ENCODE measurements at regions not wholly inside any gene's neighbourhood (a gene's known extent, or its start where the extent isn't known, plus 50 kb on each side); places are given as distances from the start of the nearest gene placed in this dataset.
A peak's percentile ranks its signal among the peaks of the same experiment; 100 is the strongest.
"Not testable (repeated sequence)": the region's sequence is repeated elsewhere in the genome, so short reads cannot be mapped to it uniquely, and the experiment has no call there.

DNA sequence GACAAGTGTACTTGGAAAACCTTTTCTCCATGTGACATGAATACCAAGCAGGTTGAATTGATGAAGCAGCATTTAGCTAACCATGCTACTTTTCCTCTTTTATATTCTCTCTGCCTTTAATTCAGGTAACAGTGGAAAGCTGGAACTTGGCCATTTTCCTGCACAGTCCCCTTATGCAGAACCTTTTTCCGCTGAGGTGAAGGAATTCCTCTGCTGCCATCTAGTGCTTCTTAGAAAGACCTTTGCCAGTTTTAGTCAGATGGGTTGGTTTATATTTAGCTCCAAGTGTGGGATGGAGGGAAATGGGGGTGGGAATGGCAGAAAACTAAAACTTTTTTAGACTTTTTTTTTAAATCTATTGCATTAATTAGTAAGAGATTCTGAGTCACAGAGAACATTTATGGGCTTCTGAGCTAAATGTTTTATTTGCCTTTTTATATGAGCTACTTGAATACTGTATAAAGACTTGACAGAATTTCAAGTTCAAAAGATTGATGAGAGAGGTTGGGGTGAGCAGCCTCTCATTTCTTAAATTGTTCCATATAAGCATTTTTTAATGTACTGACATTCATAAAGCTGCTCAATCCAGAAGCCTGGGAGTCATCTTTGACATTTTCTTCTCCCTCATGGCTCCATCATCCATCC is 153.9 kb upstream of the ZC3H12C start:
- peak; percentile 77 for DNase-seq (ENCODE audit: low spot score)

DNA sequence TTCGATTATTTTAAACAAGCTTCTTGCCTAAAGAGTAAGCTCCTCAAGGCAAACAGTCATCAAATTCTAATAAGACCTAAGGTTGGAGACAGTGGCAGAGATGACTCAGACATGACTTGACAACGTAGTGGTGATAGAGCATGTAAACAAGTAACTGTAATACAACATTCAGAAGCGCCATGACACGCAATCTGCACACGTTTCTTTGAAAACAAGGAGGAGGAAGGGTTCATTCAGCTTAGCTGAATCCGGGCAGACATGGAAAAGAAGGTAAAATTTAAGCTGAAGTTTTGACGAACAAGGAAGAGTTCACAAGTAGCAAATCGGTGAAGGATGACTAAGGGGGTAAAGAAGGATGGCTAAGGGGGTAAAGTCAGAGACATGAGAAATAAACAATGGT is 152.4 kb upstream of the ZC3H12C start:
- DNase-seq (ENCODE audit: low spot score), result no peak

DNA sequence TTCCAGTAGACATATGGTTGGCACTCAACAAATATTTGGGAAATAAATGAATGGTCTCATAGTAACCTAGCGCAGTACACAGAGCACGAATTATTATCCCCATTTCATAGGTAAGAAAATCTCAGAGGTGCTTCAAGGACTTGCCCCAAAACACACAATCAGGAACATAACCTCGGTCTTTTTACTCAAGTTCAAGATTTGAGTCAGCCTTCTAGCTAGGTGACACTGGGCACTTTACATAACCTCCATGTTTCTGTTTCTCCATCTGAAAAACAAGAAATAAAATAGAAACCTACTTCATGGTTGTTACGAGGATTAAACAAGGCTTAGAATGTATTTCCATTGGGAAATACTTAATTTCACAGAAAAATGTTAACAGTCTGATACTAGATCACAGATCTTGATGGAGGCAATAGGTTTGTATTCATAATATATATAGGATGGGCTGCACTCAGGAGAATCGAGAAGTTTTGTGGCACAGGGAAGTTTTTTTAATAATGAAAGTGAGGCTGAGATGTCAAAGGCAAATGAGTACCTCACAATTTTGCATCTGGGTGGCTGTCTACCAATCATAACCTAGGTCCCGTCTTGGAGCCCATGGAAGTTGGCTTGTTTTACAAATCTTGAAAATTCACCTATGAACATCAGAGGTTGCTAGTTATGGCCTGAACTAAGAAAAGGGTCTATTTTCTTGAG is 147.4 kb upstream of the ZC3H12C start:
- no peak for DNase-seq (ENCODE audit: low spot score)

DNA sequence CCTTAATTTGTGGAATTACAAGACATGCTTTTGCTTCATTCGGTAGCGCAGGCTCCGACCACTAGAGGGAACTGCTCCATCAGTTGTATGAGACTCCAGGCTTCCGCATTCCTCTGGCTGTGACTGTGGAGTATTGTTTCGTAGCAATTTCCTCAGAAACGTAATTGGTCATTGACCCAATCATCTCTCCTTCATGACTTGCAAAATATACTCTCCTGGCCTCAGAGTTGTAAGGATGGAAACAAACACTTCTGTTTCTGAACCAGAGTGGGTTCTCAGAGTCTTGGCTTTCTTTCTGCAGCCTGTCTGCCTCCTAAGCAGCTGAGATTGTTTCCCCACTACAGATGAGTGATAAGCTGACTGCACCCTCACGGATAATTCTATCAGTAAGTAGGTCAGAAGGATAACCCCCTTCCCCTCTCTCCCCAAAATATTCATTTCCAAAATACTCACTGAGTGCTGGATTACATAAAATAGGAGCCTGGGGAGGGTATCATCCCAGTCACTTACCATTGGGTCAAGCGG is 146.8 kb upstream of the ZC3H12C start:
- peak; percentile 95 for DNase-seq (ENCODE audit: low spot score)

DNA sequence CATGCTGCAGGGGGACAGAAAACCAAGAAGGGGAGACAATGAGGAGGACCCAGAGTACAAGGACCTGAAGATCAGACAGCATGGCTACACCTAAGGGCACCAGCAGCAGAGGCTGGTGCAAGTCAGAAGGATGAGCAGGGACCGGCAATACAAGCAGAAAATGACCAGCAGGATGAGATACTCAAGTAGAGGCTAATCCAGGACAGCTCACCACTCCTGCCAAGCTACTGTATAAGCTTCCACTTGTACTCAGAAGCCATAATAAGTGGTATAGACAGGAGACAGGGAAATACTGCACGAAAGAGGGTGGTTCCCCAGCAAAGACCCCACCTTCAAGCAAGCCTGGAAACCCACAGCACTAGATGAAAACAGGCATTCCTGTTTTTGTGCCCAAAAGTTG is 138.7 kb upstream of the ZC3H12C start:
- DNase-seq (ENCODE audit: low spot score), result no peak

DNA sequence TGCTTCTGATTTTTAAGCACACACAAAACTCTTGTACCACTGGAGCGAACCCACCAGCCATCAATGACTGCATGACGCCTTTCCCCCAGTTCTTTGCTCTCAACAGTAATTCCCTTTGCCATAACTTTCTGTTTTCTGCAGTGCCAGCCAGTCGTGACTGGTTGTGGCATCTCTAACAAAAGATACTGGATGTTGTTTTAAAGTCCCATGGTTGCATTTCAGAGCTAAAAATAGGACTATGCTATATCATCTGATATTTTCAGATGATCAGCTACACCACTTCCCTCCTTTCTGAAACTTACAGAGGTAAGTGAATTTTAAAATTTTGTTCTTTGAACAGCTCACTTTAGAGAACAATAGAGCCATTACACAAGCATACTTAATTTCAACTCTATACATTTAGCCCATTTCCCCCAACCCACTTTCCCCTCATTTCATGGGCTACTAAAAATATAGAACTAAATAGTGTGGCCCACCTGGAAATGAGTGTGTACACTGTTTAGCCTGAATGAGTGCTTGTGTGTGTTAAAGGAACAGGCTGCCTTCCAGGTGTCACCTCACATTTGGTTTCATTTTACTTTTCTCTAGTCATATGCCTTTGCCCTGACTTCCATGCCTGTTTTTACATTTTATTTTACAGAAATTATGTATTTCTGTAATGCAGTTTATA is 136.9 kb upstream of the ZC3H12C start:
- no peak for DNase-seq (ENCODE audit: low spot score)

DNA sequence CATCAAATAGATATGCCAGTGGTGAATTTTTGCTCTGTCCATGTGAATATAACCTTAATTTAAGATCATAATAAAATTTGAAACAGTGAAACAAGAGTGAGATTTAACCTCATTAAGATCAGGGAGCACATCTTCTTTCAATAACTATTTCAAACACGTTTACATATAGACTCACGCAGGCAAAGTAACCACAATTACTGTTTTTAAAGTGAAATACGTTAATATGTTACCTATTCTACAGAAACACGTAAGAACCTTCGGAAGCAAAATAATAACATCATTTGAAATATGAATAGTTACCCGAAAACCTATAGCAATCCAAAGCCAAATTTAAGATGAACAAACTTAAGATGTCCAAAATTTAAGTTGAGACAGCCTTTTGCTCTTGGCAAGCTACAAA is 136.2 kb upstream of the ZC3H12C start:
- no peak for DNase-seq (ENCODE audit: low spot score)

DNA sequence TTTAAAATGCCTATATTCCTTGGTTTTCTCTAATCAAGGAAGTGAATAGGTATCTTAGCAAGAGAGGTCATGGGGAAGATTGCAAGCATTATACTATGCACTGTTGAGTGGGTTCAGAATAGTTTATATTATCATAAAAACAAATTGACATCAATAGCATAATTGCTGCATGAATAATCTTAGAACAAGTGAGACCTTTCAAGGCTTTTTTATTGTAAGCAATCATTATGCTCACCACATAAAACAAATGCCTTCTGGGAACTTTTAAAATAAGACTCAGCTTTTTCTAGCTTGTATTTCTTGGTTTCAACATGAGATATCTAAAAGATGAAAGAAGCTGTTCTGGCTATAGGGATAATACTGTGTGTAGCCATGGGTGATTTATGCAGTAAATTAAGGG is 135.6 kb upstream of the ZC3H12C start:
- DNase-seq (ENCODE audit: low spot score), result no peak

DNA sequence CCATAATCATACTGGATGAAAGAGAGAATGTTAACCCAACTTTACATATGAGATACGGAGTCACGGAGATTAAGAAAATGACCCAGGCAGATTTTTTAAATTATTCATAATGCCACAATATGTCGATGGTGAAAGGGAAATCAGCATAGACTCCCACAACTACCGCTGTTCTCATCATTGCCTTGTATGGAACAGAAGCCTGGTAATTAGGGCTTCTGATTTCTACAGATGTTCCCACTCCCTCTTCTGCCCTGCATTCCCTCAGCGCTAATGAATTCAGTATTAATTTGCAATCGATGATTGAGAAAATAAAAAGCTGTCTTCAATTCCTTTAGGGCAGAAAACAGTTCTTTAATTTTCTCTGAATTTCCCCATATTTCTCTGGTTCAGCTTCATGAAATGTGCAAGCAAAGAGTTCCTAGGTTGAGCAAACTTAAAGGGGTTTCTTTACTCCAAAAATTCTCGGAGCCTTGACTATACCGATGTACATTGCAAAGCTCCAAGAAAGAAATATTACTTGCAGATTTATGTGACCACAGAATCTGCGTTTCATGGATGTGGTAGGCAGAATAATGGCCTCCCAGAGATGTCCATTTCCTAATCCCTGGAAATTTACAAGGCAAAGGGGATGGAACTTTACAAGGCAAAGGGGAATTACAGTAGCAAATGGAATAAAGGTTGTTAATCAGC is 134.9 kb upstream of the ZC3H12C start:
- DNase-seq (ENCODE audit: low spot score), result no peak

DNA sequence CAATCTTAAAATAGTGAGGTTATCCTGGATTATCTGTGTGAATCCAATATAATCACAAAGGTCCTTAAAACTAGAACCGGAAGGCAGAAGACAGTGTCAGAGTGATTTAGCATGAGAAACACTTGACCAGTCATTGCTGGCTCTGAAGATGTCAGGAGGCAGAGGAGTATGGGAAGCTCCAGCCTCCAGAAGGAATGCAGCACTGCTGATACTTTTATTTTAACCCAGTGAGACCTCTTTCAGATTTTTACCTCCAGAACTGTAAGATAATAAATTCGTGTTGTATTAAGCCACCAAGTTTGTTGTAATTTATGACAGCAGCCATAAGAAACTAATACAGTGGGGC is 134.4 kb upstream of the ZC3H12C start:
- DNase-seq (ENCODE audit: low spot score), result no peak

DNA sequence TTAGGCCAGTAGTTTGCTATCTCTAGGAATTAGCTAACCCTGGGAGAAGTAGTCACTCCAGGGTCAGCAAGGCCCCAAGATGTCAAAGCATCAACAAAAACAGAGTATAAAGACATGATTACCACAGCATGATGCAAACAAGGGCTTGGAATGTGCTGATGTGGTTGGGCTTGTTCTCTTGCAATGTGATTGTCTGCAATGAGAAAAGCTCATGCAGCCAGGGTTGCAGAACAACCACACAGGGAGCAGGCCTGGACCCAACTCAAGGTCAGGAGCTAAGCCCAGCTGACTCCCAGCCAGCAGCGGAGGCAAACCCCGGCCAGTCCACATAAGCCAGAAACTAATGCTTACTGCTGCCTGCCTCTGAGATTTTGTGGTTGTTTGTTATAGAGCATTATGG is 132.4 kb upstream of the ZC3H12C start:
- DNase-seq (ENCODE audit: low spot score), result peak; percentile 63

DNA sequence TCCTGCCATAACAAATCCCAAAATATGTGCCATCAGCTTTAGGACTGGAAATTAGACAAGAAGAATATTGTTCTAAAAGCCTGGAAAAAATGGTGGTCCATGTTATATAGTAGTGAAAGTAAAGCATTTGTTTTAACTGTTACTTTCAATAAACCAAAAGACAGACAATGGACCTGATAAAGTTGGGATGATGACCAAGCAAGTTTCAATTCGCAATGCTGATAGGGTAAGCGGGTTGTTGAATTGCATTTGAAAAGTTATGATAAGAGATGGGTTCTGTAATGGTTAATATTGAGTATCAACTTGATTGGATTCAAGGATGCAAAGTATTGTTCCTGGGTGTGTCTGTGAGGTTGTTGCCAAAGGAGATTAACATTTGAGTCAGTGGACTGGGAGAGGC is 131.9 kb upstream of the ZC3H12C start:
- no peak for DNase-seq (ENCODE audit: low spot score)

DNA sequence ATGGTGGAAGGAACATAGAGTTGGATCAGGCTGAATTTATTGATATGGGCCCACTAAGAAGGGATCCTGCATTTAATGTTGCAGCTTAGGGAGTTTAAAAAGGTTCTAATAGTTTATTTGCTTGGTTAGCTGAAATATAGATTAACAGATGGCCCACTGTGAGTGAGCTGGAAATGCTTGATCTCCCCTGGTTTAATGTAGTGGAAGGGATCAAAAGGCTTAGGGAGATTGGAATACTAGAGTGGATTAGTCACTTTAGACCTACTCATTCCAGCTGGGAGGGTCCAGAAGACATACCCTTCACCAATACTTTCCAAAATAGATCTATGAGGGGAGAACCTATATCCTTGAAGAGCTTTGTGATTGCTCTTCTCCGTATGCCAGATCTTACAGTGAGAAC is 130.1 kb upstream of the ZC3H12C start:
- no peak for DNase-seq (ENCODE audit: low spot score)

DNA sequence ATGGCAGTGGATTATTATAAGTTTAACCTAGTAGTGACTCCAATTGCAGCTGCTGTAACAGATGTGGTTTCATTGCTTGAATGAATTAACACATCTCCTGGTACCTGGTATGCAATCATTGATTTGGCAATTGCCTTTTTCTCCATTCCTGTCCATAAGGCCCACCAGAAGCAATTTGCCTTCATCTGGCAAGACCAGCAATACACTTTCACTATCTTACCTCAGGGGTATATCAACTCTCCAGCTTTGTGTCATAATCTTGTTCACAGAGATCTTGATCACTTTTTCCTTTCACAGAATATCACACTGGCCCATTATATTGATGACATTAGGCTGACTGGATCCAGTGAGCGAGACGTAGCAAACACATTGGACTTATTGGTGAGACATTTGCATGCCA is 128.7 kb upstream of the ZC3H12C start:
- no peak for DNase-seq (ENCODE audit: low spot score)

DNA sequence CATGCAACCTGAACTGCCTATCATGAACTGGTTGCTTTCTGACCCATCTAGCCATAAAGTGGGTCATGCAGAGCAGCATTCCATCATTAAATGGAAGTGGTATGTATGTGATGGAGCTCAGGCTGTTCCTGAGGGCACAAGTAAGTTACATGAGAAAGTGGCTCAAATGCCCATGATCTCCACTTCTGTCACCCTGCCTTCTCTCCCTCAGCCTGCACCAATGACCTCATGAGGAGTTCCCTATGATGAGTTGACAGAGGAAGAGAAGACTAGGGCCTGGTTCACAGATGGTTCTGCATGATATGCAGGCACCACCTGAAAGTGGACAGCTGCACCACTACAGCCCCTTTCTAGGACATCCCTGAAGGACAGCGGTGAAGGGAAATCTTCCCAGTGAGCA is 127.7 kb upstream of the ZC3H12C start:
- DNase-seq (ENCODE audit: low spot score), result not testable (repeated sequence)

DNA sequence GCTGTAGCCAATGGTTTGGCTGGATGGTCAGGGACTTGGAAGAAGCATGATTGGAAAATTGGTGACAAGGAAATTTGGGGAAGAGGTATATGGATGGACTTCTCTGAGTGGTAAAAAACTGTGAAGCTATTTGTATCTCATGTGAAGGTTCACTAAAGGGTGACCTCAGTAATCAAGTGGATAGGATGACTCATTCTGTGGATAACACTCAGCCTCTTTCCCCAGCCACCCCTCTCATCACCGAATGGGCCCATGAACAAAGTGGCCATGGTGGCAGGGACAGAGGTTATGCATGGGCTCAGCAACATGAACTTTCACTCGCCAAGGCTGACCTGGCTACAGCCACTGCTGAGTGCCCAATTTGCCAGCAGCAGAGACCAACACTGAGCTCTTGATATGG is 127.3 kb upstream of the ZC3H12C start:
- not testable (repeated sequence) for DNase-seq (ENCODE audit: low spot score)

DNA sequence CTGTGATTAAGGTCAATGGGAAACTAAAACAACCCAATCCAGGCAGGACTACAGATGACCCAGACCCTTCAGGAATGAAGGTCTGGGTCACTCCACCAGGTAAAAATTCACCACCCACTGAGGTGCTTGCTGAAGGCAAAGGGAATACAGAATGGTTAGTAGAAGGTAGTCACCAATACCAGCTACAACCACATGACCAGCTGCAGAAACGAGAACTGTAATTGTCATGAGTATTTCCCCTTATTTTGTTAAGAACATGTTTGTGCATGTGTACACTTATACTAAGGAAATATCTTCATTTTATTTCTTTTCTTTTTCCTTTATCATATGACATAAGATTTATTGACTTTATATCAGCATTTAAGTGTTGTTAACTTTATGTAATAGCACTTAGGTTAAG is 126.1 kb upstream of the ZC3H12C start:
- not testable (repeated sequence) for DNase-seq (ENCODE audit: low spot score)

DNA sequence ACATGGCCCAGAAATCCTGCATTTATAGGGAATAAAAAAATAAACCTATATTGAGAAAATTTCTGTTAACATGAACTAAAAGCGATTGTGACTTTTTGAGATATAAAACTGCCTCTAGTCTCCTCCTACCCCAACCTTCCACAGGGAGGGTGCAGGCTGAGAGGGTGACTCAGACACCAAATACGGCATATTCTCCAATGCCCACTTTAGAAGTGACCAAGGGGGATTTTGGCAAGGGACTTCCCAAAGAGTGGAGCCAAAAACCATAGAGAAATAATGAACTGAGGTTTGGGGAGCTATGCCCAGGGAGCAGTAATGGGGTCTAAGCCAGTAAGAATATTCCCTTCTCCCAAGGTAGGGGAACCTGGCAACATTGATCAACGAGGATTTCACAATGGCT is 124.9 kb upstream of the ZC3H12C start:
- no peak for DNase-seq (ENCODE audit: low spot score)

DNA sequence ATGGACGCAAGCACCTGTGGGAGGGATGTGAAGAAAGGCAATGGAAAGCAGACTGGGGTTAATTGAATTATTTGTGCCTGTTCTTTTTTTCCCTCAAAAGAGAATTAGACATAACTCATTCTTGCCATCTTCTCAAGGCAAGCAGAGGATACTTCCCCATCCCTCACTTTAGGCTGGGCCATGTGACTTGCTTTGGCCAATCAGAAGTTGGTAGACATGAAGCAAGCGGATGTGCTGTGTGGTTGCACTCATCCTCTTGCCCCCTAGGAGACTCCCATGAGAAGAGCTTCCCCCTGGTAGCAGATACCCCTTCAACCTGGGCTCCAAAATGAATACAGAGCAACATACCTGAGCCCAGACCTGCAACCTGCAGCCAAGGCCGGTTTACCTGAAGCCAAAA is 124.4 kb upstream of the ZC3H12C start:
- no peak for DNase-seq (ENCODE audit: low spot score)

DNA sequence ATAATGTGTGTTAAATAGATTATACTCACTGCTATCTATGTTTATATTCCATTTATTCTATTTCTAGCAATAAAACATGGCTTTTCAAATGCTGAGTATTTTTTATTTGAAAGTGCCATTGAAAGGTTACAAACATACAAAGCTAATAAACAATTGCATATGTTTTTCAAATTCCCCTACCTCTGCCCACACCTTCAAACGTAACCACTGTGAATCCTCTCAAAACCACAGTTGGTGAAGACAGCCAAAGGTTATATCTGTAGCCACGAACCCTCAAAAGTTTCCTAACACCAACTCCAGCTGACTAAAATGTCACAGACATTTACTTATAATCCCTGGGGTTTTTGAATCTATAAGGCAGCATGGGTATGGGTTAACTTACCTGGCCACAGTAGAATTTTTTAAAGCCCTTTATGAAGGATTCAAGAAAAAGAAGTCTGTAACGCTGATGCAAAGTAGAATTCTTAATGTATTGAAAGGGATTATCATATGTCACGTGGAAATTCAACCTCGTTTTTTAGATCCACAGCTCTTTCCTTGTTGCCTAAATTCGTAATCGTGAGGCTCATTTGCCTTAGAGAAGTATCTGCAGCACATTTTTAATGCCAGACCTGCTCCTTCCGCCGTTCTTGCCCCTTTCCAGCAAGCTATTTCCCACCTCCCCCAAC is 122.5 kb upstream of the ZC3H12C start:
- no peak for DNase-seq (ENCODE audit: low spot score)

DNA sequence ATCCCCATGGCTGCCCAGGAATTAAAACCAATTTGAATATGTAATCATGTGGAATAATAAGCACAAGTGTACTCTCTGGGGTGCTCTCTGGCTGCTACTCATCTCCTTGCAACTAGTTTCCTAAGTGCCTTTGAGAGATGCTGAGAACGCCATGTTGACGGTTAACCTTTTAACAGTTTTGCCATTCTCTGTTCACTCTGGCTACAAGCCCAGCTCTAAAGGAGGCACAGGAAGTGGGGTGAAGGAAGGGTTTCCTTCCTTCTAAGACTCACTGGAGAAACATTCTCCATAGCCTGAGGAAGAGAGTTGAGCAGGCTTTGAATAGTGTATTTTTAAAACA is 122.0 kb upstream of the ZC3H12C start:
- DNase-seq (ENCODE audit: low spot score), result peak; percentile 66

DNA sequence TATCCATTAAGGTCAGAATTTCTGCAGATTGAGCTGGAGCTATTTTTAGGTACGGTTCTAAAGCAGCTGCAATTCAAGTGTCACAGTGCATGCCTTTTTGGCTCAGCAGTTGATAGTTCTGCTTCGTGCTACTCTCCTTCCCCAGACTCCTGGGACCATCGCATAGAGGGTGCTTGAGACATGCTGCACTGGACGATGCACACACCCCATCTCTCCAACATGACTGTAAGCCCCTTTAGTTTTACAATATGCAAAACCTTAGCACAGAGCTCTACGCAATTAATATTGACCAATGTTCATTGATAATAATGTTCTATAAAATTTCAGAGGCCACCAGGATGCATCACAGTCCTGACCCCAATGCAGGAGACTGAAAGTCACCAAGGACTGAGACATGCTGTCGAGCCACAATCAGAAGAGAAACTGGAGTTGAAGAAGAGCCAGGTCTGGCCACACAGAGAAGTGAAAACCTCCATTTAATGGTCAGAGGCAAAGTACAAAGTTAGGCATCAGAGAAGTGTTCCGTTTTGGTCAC is 120.9 kb upstream of the ZC3H12C start:
- DNase-seq (ENCODE audit: low spot score), result peak; percentile 46

Data from Ammon's horn (tissue), 1 donor.